ENCODE measurements at regions not wholly inside any gene's neighbourhood (a gene's known extent, or its start where the extent isn't known, plus 50 kb on each side); places are given as distances from the start of the nearest gene placed in this dataset.

- TF ChIP-seq POLR2A (IDR thresholded peaks at IDR 0.05) = no peak
- TF ChIP-seq, protein P1, sequence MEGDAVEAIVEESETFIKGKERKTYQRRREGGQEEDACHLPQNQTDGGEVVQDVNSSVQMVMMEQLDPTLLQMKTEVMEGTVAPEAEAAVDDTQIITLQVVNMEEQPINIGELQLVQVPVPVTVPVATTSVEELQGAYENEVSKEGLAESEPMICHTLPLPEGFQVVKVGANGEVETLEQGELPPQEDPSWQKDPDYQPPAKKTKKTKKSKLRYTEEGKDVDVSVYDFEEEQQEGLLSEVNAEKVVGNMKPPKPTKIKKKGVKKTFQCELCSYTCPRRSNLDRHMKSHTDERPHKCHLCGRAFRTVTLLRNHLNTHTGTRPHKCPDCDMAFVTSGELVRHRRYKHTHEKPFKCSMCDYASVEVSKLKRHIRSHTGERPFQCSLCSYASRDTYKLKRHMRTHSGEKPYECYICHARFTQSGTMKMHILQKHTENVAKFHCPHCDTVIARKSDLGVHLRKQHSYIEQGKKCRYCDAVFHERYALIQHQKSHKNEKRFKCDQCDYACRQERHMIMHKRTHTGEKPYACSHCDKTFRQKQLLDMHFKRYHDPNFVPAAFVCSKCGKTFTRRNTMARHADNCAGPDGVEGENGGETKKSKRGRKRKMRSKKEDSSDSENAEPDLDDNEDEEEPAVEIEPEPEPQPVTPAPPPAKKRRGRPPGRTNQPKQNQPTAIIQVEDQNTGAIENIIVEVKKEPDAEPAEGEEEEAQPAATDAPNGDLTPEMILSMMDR (IDR thresholded peaks at IDR 0.05) = no peak
- no peaks in the 10 kb centered on the region for H3K9me3 ChIP-seq
- no peak for DNase-seq
- 100% methylated on average over 1 of the region's 4 CpGs for WGBS (ENCODE audit: insufficient coverage, low coverage, low lambda C conversion rate, missing lambda C conversion rate)
- intact Hi-C loops (cut with DNase I) = no loop called here
- no peaks in the 10 kb centered on the region for H3K36me3 ChIP-seq
- no peak for ATAC-seq
- no peak overlapping the region for H3K4me3 ChIP-seq
- H3K27me3 ChIP-seq = no peaks in the 10 kb centered on the region
- no peaks in the 10 kb centered on the region for H3K4me1 ChIP-seq
- no peak overlapping the region for H3K27ac ChIP-seq
These were observed 1065.5 kb downstream of the GRIK2 start for GRCh38 chr6:102458990-102459389.

GRCh38 chr6:102438171-102438570 is 1044.7 kb downstream of the GRIK2 start:
- H3K4me1 ChIP-seq = no peaks in the 10 kb centered on the region
- no peaks in the 10 kb centered on the region for H3K36me3 ChIP-seq
- H3K9me3 ChIP-seq = no peaks in the 10 kb centered on the region
- ATAC-seq (no peak), DNase-seq (no peak)
- H3K4me3 ChIP-seq = no peak overlapping the region
- H3K27ac ChIP-seq = no peak overlapping the region
- intact Hi-C loops (cut with DNase I) = no loop called here
- TF ChIP-seq, protein P1 (IDR thresholded peaks at IDR 0.05) = no peak
- TF ChIP-seq POLR2A (IDR thresholded peaks at IDR 0.05) = no peak
- H3K27me3 ChIP-seq = no peaks in the 10 kb centered on the region
- WGBS (ENCODE audit: insufficient coverage, low coverage, low lambda C conversion rate, missing lambda C conversion rate) = 71% methylated on average over 1 of the region's 1 CpG

DNA sequence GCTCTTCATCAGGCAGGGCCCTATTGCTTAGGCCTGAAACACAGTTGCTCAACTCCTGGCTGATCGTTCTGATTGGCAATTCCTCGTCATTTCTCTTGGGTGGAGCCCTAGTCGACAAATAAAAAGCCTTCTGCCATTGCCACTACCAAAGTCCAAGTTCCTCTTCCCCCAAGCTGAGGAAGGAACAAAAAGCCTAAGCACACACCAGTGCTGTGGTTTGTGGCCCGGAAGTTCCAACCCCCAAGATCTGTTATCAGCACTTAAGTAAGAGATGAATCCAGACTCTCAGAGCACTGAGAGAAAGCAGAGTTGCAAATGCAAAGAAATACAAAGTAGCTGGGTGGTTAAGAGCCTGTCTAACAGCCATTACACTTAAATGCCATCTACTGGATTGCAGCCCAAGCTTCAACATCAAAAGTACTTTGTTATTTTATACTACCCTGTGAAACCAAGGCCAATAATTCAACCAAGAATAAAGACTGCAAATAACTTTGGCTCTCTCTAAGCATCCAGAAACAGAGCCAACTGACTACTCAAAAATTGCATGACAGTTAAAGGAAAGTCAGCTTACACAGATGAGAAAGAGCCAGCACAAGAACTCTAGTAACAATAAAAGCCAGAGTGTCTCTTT is 1024.0 kb downstream of the GRIK2 start:
- H3K9me3 ChIP-seq = no peaks in the 10 kb centered on the region
- no peak overlapping the region for H3K27ac ChIP-seq
- ATAC-seq (no peak), DNase-seq (no peak)
- TF ChIP-seq, protein P1 (IDR thresholded peaks at IDR 0.05) = no peak
- no peak for TF ChIP-seq POLR2A (IDR thresholded peaks at IDR 0.05)
- no peak overlapping the region for H3K4me3 ChIP-seq
- H3K36me3 ChIP-seq = no peaks in the 10 kb centered on the region
- H3K4me1 ChIP-seq = no peaks in the 10 kb centered on the region
- intact Hi-C loops (cut with DNase I) = no loop called here
- no peaks in the 10 kb centered on the region for H3K27me3 ChIP-seq
- 31% methylated on average over 4 of the region's 4 CpGs for WGBS (ENCODE audit: insufficient coverage, low coverage, low lambda C conversion rate, missing lambda C conversion rate)

- WGBS (ENCODE audit: insufficient coverage, low coverage, low lambda C conversion rate, missing lambda C conversion rate) = 37% methylated on average over 1 of the region's 1 CpG
- DNase-seq = no peak
- H3K27me3 ChIP-seq = no peaks in the 10 kb centered on the region
- no peak overlapping the region for H3K27ac ChIP-seq
- H3K4me3 ChIP-seq = no peak overlapping the region
- no peaks in the 10 kb centered on the region for H3K36me3 ChIP-seq
- no peak for ATAC-seq
- no peaks in the 10 kb centered on the region for H3K9me3 ChIP-seq
- intact Hi-C loops (cut with DNase I) = no loop called here
- no peaks in the 10 kb centered on the region for H3K4me1 ChIP-seq
- no peak for TF ChIP-seq POLR2A (IDR thresholded peaks at IDR 0.05)
These were observed 1022.4 kb downstream of the GRIK2 start for GRCh38 chr6:102415891-102416290.

- H3K27ac ChIP-seq = no peak overlapping the region
- no peak overlapping the region for H3K4me3 ChIP-seq
- no peak for ATAC-seq
- H3K9me3 ChIP-seq = no peaks in the 10 kb centered on the region
- WGBS (ENCODE audit: insufficient coverage, low coverage, low lambda C conversion rate, missing lambda C conversion rate) = 31% methylated on average over 3 of the region's 3 CpGs
- H3K36me3 ChIP-seq = no peaks in the 10 kb centered on the region
- H3K4me1 ChIP-seq = no peaks in the 10 kb centered on the region
- H3K27me3 ChIP-seq = no peaks in the 10 kb centered on the region
- TF ChIP-seq, protein P1 (IDR thresholded peaks at IDR 0.05) = no peak
- no peak for TF ChIP-seq POLR2A (IDR thresholded peaks at IDR 0.05)
- DNase-seq = no peak
- intact Hi-C loops (cut with DNase I) = no loop called here
These were observed 1018.3 kb downstream of the GRIK2 start for GRCh38 chr6:102411796-102412195.
